Kidney epithelial cell (primary cell): ENCODE measurements at regions not wholly inside any gene's neighbourhood (a gene's known extent, or its start where the extent isn't known, plus 50 kb on each side); places are given as distances from the start of the nearest gene placed in this dataset.
"Not testable (repeated sequence)": the region's sequence is repeated elsewhere in the genome, so short reads cannot be mapped to it uniquely, and the experiment has no call there.

Experiments used
- DNase-seq: peaks from one replicate; pipeline ENCODE4 v3.0.0-alpha.2; 2010; ENCODE audit warnings: low read depth
- H3K27me3 ChIP-seq: 2 replicates; pipeline ENCODE4 v1.6.0; 2011; ENCODE audit warnings: low read length; ENCODE audit not compliant: control insufficient read depth, insufficient read depth
- H3K36me3 ChIP-seq: 2 replicates; pipeline ENCODE4 v1.5.1; 2011; ENCODE audit warnings: low read length; ENCODE audit not compliant: control insufficient read depth, insufficient read depth
- H3K4me3 ChIP-seq: 2 replicates; pipeline ENCODE4 v1.5.1; 2011; ENCODE audit warnings: low read depth, mild to moderate bottlenecking, control low read depth, low read length
- CTCF ChIP-seq: IDR thresholded peaks from 2 replicates; pipeline ENCODE4 v1.5.1; 2011; ENCODE audit warnings: mild to moderate bottlenecking, moderate library complexity, low read length, control low read depth, inconsistent platforms; ENCODE audit not compliant: insufficient read depth, poor library complexity, severe bottlenecking

- TF ChIP-seq CTCF = no peak
- peak; percentile 29 for DNase-seq
- H3K36me3 ChIP-seq = no peaks in the 10 kb centered on the region
- H3K4me3 ChIP-seq = no peak overlapping the region
- no peaks in the 10 kb centered on the region for H3K27me3 ChIP-seq
Observed at GRCh38 chr5:51225789-51226742, 157.2 kb upstream of the ISL1 start.

GRCh38 chr5:51227963-51228470, 155.2 kb upstream of the ISL1 start:
- Histone ChIP-seq H3K27me3 (no peaks in the 10 kb centered on the region), H3K36me3 (no peaks in the 10 kb centered on the region), H3K4me3 (no peak overlapping the region)
- DNase-seq = no peak
- no peak for TF ChIP-seq CTCF

GRCh38 chr5:51230336-51230735, 152.9 kb upstream of the ISL1 start:
- no peak overlapping the region for H3K4me3 ChIP-seq
- no peak for DNase-seq
- no peaks in the 10 kb centered on the region for H3K36me3 ChIP-seq
- no peaks in the 10 kb centered on the region for H3K27me3 ChIP-seq
- TF ChIP-seq CTCF = no peak

- Histone ChIP-seq H3K4me3 (no peak overlapping the region), H3K27me3 (no peaks in the 10 kb centered on the region), H3K36me3 (no peaks in the 10 kb centered on the region)
- DNase-seq = no peak
- TF ChIP-seq CTCF = no peak
Observed at GRCh38 chr5:51242456-51242855, 140.8 kb upstream of the ISL1 start.

- DNase-seq, H3K4me3 ChIP-seq, H3K36me3 ChIP-seq, H3K27me3 ChIP-seq: not testable (repeated sequence)
Observed at GRCh38 chr5:51250957-51251356, 132.3 kb upstream of the ISL1 start.

- no peak overlapping the region for H3K4me3 ChIP-seq
- no peaks in the 10 kb centered on the region for H3K27me3 ChIP-seq
- no peak for DNase-seq
- no peak for TF ChIP-seq CTCF
- no peaks in the 10 kb centered on the region for H3K36me3 ChIP-seq
Observed at GRCh38 chr5:51271261-51271660, 112.0 kb upstream of the ISL1 start.
